NCI-H2196 treated with DMSO at 0.1 percent for 48 hours (cell line): ENCODE measurements at regions not wholly inside any gene's neighbourhood (a gene's known extent, or its start where the extent isn't known, plus 50 kb on each side); places are given as distances from the start of the nearest gene placed in this dataset.

Experiments
- DNase-seq: peaks from one replicate; lab custom pipeline; 2025; ENCODE audit not compliant: unreplicated experiment; lab: John Stamatoyannopoulos, UW

DNA sequence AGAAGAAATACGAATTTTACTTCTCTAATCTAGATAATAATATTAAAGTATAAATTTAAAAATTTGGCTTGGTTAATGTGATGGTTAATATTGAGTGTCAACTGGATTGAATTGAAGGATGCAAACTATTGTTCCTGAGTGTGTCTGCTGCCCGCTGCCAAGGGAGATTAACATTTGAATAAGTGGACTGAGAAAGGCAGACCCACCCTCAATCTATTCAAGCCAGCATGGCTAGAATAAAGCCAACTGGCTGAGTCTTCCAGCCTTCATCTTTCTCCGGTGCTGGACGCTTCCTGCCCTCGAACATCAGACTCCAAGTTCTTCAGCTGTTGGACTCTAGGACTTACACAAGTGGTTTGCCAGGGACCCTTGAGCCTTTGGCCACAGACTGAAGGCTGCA lies 152.7 kb downstream of the TBXT start:
- DNase-seq: no peak

DNA sequence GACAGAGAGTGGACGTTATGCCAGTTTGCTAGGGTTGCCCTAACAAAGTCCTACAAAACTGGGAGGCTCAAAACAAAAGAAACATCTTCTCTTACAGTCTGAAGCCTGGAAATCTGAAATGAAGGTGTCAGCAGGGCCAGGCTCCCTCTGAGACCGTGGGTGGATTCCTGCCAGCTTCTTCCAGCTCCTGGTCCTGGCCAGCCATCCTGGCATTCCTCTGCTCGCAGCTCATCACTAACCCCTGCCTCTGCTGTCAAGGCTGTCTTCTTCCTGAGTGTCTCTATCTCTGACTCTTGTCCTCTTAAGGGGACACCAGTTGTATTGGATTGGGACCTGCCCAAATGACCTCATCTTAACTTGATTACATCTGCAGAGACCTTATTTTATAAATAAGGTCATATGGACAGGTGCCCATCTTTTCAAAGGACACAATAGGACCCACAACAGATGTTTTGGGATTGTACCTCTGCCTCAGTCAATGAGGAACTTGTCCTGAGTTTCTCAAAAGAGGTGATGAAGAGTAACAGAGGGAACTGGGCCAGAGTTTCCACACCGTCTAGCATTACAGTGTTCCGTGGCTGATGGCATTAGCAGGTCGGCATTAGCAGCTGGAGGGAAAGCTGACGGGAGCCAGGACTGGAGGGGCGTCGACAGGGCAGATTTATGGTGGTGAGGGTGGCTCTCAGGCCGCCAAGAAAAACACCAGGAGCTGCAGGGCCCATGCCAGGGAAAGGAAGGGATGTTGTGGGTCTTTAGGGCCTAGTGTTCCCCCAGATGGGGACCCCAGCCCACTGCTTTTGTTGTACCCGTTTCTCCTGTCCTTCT lies 157.3 kb downstream of the TBXT start:
- DNase-seq: no peak

DNA sequence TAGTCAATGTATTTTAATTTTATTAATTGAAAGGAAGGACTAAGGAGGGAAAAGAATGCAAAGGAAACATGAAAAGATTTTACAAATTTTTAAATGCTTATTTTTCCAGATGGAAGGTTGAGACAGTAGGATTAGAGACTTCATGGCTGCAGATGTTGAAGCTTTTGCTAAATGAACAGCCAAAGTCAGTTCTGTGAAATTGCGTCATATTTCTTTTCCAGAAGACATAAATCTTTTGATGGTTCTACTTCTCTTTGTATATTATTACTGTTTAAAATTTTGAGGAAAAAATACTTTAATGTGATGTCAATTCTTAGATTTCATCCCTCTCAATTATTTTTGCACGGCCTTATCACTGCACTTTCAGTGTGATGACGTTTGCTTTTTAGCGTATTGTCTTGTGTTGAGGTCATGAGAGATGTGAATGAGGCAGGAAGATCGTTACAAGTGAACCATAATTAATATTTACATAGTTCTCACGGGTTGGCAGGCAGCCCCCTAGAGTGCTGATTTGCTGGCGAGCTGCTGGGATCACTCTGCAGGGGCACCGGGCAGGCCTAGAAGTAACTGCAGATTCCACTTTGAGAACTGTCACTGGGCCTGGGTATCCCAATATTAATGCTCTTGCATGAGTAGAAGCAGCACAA lies 158.1 kb downstream of the TBXT start:
- DNase-seq: no peak

- DNase-seq: no peak
Measured at GRCh38 chr6:166008441-166009369, 158.9 kb downstream of the TBXT start.

- no peak for DNase-seq
Measured at GRCh38 chr6:166007349-166008263, 160.0 kb downstream of the TBXT start.

- no peak for DNase-seq
Measured at GRCh38 chr6:166006900-166007301, 160.8 kb downstream of the TBXT start.

GRCh38 chr6:166005944-166006899 lies 161.4 kb downstream of the TBXT start:
- no peak for DNase-seq

GRCh38 chr6:166005401-166005943 lies 162.2 kb downstream of the TBXT start:
- DNase-seq: no peak

DNA sequence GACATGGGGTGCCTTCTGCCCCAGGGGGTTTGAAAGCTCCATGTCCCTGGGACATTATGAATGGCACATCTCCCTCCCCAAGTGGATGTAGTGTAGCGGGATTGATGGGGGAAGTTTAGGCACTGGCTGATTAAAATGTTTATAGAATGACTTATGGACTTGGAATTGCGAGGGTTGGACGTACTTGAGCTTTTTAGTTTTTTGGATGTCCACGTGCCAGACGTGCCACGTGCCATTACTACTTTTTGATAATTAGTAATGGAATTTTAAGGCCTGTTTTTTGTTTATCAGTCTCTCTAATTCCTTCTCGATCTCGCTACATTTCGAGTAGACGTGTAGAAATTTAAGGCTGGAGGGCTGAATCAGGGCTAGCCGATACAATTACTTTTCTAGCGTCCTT lies 162.8 kb downstream of the TBXT start:
- DNase-seq: no peak

- DNase-seq: no peak
Measured at GRCh38 chr6:166004471-166004870, 163.2 kb downstream of the TBXT start.

DNA sequence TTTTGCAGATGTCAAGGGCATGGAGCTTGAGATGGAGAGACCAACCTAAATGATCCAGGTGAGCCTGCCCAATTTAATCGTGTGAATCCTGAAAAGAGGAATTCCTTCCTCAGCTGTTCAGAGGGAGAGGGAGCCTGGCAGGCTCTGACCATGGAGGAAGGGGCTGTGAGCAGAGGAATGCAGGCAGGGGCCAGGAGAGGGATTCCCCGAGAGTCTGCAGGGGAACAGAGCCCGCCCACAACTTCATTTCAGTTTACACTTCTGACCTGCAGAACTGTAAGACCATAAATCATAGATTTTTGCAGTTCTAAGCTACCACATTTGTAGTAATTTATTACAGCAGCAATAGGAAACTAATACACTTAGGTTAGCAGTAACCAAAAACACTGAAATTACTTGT lies 164.1 kb downstream of the TBXT start:
- no peak for DNase-seq

DNA sequence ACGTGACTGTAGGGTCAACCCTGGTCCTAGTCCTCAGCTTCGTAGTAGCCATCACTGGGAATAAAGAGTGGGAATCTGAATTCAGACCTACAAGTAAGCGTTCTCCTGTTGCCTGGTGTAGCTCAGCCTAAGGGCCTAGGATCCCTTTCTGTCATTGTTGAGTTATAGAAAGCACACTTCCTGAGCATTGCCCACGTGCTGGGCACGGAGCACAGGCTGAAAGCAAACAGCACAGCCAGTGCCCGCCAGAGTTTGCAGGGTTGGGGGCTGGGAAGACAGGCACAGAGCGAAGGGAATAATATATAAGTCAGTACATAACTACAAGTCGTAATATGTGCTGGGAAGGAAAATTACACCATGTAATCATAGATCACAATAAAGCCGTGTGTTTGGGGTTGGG lies 166.3 kb downstream of the TBXT start:
- no peak for DNase-seq

DNA sequence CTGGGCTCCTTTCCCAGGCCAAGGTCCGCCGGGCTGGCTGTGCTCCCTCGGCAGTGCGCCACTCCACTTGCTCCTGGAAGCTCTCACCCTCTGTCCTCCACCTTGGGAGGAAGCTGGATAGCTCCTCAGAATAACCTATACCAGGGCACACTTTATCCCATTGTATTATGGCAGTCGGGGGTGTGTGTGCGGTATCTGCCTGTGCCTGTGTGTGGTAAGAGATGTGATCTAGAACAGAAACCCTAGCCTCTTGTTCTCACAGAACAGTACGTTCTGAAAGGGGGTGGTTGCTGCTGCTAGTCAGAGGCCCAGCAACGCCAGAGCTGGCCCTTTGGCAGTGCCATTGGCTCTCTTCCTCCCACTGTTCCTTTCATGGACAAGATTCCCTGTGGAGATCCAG lies 168.4 kb downstream of the TBXT start:
- DNase-seq: no peak

DNA sequence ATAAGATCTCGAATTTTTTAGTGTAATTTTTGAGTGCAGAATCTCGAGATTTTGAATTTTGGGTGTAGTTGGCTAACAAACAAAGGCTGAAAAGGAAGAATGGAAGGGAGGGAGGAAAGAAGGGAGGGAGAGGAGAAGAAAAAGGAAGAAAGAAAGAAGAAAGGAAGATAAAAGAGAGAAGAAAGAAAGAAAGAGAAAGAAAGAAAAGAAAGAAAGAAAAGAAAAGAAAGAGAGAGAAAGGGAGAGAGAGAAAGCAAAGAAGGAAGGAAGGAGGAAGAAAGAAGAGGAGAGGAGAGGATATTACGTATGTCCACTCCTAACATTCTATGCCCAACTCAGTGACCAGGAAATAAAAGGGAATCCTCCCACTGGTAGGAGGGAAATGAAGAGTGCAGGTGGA lies 169.6 kb downstream of the TBXT start:
- no peak for DNase-seq

- no peak for DNase-seq
Measured at GRCh38 chr6:165991341-165991740, 176.3 kb downstream of the TBXT start.

- DNase-seq: no peak
Measured at GRCh38 chr6:165990216-165990615, 177.4 kb downstream of the TBXT start.

GRCh38 chr6:165988757-165989456 lies 178.7 kb downstream of the TBXT start:
- DNase-seq: no peak

DNA sequence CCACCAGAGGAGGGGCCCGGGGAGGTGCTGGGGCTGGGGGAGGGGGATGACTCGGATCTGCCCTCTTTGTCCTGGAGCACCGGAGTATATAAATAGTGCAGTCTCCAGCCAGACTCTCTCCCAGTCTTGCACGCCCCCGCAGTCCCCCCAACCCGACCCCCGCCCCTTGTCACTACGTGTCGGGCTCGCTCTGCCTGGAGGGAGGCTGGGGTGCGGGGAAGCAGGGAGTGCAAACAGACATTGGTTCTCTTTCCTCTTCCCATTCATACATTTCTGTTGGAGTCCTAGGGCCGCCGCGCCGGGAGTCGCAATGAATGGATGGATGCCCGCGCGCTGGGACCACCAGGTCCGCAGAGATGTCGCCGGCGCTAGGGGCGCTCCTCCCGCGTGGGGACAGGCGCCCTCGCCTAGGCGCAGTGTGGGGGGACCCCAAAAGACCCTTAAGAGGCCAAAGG lies 179.3 kb downstream of the TBXT start:
- no peak for DNase-seq
